Activated CD8-positive, alpha-beta T cell treated with anti-CD3 and anti-CD28 coated beads for 36 hours (primary cell): ENCODE measurements at regions not wholly inside any gene's neighbourhood (a gene's known extent, or its start where the extent isn't known, plus 50 kb on each side); places are given as distances from the start of the nearest gene placed in this dataset.

ENCODE experiments used
- ATAC-seq: fragments of 200-7000 bp; cut with Tn5 transposase; one replicate; pipeline ENCODE4 v1.10.0; 2021; ENCODE audit warnings: mild to moderate bottlenecking, moderate library complexity
- CTCF ChIA-PET: fragments of 350-600 bp; sonication (Branson Sonifier 250); formaldehyde crosslinking; loops from one replicate; lab custom pipeline; 2021; ENCODE audit warnings: antibody characterized with exemption; lab: Charles Lee
- POLR2A ChIA-PET: fragments of 350-600 bp; sonication (Branson Sonifier 250); formaldehyde crosslinking; loops from one replicate; lab custom pipeline; 2021; ENCODE audit warnings: antibody characterized with exemption; lab: Charles Lee
- DNase-seq: peaks from one replicate; pipeline ENCODE4 v3.0.0-alpha.2; 2020
- H3K27ac Mint-ChIP-seq: one replicate; pipeline ENCODE4 v1.8.0; 2021; ENCODE audit warnings: mild to moderate bottlenecking, mixed read lengths
- H3K27me3 Mint-ChIP-seq: one replicate; pipeline ENCODE4 v1.8.0; 2021; ENCODE audit warnings: mixed read lengths
- H3K36me3 Mint-ChIP-seq: one replicate; pipeline ENCODE4 v1.8.0; 2021; ENCODE audit warnings: low read depth, mixed read lengths
- H3K4me1 Mint-ChIP-seq: one replicate; pipeline ENCODE4 v1.8.0; 2021; ENCODE audit warnings: low read depth, mixed read lengths
- H3K4me3 Mint-ChIP-seq: one replicate; pipeline ENCODE4 v1.8.0; 2021; ENCODE audit warnings: mild to moderate bottlenecking, moderate library complexity, mixed read lengths
- H3K9me3 Mint-ChIP-seq: one replicate; pipeline ENCODE4 v1.8.0; 2021; ENCODE audit warnings: mixed read lengths
- intact Hi-C: fragments of 100-400 bp; cut with micrococcal nuclease; formaldehyde crosslinking; loops from one replicate; pipeline ENCODE4 v1.10.0; 2022
- TF ChIP-seq, protein P1 (sequence below): fragments of 200-600 bp; IDR thresholded peaks from one replicate; pipeline ENCODE4 v1.8.0; 2022; ENCODE audit warnings: antibody characterized with exemption, mild to moderate bottlenecking

GRCh38 chrX:118878977-118879376 lies 55.4 kb downstream of the ZCCHC12 start:
- CTCF ChIA-PET, result no interaction called here
- ATAC-seq (no peak), DNase-seq (no peak)
- intact Hi-C loops, result no loop called here
- Mint-ChIP-seq H3K27ac (no peak overlapping the region), H3K9me3 (no peaks in the 10 kb centered on the region), H3K36me3 (no peaks in the 10 kb centered on the region), H3K27me3 (peaks cover 3% of the 10 kb centered on the region), H3K4me1 (no peaks in the 10 kb centered on the region), H3K4me3 (no peak overlapping the region)
- TF ChIP-seq, protein P1, sequence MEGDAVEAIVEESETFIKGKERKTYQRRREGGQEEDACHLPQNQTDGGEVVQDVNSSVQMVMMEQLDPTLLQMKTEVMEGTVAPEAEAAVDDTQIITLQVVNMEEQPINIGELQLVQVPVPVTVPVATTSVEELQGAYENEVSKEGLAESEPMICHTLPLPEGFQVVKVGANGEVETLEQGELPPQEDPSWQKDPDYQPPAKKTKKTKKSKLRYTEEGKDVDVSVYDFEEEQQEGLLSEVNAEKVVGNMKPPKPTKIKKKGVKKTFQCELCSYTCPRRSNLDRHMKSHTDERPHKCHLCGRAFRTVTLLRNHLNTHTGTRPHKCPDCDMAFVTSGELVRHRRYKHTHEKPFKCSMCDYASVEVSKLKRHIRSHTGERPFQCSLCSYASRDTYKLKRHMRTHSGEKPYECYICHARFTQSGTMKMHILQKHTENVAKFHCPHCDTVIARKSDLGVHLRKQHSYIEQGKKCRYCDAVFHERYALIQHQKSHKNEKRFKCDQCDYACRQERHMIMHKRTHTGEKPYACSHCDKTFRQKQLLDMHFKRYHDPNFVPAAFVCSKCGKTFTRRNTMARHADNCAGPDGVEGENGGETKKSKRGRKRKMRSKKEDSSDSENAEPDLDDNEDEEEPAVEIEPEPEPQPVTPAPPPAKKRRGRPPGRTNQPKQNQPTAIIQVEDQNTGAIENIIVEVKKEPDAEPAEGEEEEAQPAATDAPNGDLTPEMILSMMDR, result no peak
- POLR2A ChIA-PET, result no interaction called here

- Mint-ChIP-seq H3K4me3 (no peak overlapping the region), H3K27me3 (peaks cover 3% of the 10 kb centered on the region), H3K36me3 (no peaks in the 10 kb centered on the region), H3K27ac (no peak overlapping the region), H3K4me1 (no peaks in the 10 kb centered on the region), H3K9me3 (no peaks in the 10 kb centered on the region)
- ChIA-PET POLR2A (no interaction called here), CTCF (interaction anchor here (1.5 kb wide), 1 partner anchor 32 kb away, joined by 3 read pairs; no protein-coding TSS in a partner anchor)
- TF ChIP-seq, protein P1, result no peak
- intact Hi-C loops, result no loop called here
- ATAC-seq (no peak), DNase-seq (no peak)
Observed at GRCh38 chrX:118879586-118879985, 56.0 kb downstream of the ZCCHC12 start.

GRCh38 chrX:118883994-118884393 lies 60.4 kb downstream of the ZCCHC12 start:
- TF ChIP-seq, protein P1, result no peak
- ChIA-PET CTCF (no interaction called here), POLR2A (no interaction called here)
- Mint-ChIP-seq H3K4me1 (no peaks in the 10 kb centered on the region), H3K9me3 (no peaks in the 10 kb centered on the region), H3K27ac (no peak overlapping the region), H3K36me3 (no peaks in the 10 kb centered on the region), H3K27me3 (peaks cover 10% of the 10 kb centered on the region), H3K4me3 (no peak overlapping the region)
- ATAC-seq (no peak), DNase-seq (no peak)
- intact Hi-C loops, result no loop called here

GRCh38 chrX:118884552-118885138 lies 61.0 kb downstream of the ZCCHC12 start:
- Mint-ChIP-seq H3K4me3 (no peak overlapping the region), H3K27me3 (peaks cover 10% of the 10 kb centered on the region), H3K27ac (no peak overlapping the region), H3K36me3 (no peaks in the 10 kb centered on the region), H3K9me3 (no peaks in the 10 kb centered on the region), H3K4me1 (no peaks in the 10 kb centered on the region)
- intact Hi-C loops, result no loop called here
- no peak for DNase-seq
- ChIA-PET POLR2A (no interaction called here), CTCF (no interaction called here)
- TF ChIP-seq, protein P1, result no peak
- no peak for ATAC-seq

DNA sequence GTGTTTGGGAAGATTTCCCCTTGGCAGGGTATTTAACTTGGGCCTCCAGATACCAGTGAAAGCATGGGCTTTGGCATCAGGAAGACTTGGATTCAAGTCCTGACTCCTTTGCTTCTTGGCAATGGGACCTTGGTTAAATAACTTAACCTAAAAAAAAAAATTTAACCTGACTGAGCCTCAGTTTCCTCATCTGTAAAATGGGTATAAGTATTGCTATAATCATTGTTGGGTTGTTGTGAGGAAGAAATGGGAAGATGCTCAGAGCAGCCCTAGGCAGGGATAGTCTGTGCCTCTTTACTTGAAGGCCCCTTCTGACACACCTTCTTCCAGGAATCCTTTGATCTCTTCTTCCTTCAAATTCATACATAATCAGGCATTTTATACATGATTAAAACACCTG lies 70.3 kb downstream of the ZCCHC12 start:
- CTCF ChIA-PET, result no interaction called here
- intact Hi-C loops, result no loop called here
- Mint-ChIP-seq H3K4me1 (no peaks in the 10 kb centered on the region), H3K27ac (no peak overlapping the region), H3K4me3 (no peak overlapping the region), H3K36me3 (no peaks in the 10 kb centered on the region), H3K27me3 (no peaks in the 10 kb centered on the region), H3K9me3 (peaks cover 3% of the 10 kb centered on the region)
- no peak for DNase-seq
- ATAC-seq, result no peak
- TF ChIP-seq, protein P1, result no peak
- POLR2A ChIA-PET, result no interaction called here
